Right renal cortex interstitium (tissue), 3 donors: ENCODE measurements at regions not wholly inside any gene's neighbourhood (a gene's known extent, or its start where the extent isn't known, plus 50 kb on each side); places are given as distances from the start of the nearest gene placed in this dataset.

ENCODE experiments used
- DNase-seq, 3 donors: peaks; one replicate each; pipeline ENCODE4 v3.0.0-alpha.2; 2013; ENCODE audit warnings: low read depth in 3 of 3, low spot score in 2 of 3

- no peak for DNase-seq
Observed at GRCh38 chr2:212644195-212644837, 105.7 kb upstream of the ERBB4 start.

GRCh38 chr2:212640428-212640827, 101.8 kb upstream of the ERBB4 start:
- DNase-seq, result peak in 1 of 3 donors; percentile 6

- no peak for DNase-seq
Observed at GRCh38 chr2:212638694-212639093, 100.1 kb upstream of the ERBB4 start.

GRCh38 chr2:212628586-212628985, 90.0 kb upstream of the ERBB4 start:
- no peak for DNase-seq

GRCh38 chr2:212626371-212626918, 87.8 kb upstream of the ERBB4 start:
- no peak for DNase-seq

GRCh38 chr2:212619954-212620353, 81.4 kb upstream of the ERBB4 start:
- no peak for DNase-seq

- DNase-seq, result no peak
Observed at GRCh38 chr2:212618636-212619035, 80.0 kb upstream of the ERBB4 start.

- DNase-seq, result no peak
Observed at GRCh38 chr2:212610872-212611425, 72.3 kb upstream of the ERBB4 start.

GRCh38 chr2:212609479-212609878, 70.9 kb upstream of the ERBB4 start:
- no peak for DNase-seq

GRCh38 chr2:212607080-212607479, 68.5 kb upstream of the ERBB4 start:
- DNase-seq, result no peak

GRCh38 chr2:212606232-212606631, 67.6 kb upstream of the ERBB4 start:
- DNase-seq, result no peak

GRCh38 chr2:212596688-212597087, 58.1 kb upstream of the ERBB4 start:
- no peak for DNase-seq

GRCh38 chr2:212596276-212596675, 57.7 kb upstream of the ERBB4 start:
- no peak for DNase-seq

- no peak for DNase-seq
Observed at GRCh38 chr2:212595036-212595654, 56.5 kb upstream of the ERBB4 start.

GRCh38 chr2:212592695-212593094, 54.1 kb upstream of the ERBB4 start:
- DNase-seq, result no peak
